HCT116 (cell line): ENCODE measurements at regions not wholly inside any gene's neighbourhood (a gene's known extent, or its start where the extent isn't known, plus 50 kb on each side); places are given as distances from the start of the nearest gene placed in this dataset.

ENCODE experiments used
- ATAC-seq: fragments of 200-7000 bp; cut with Tn5 transposase; 2 replicates; pipeline ENCODE4 v1.9.1; 2020; ENCODE audit warnings: mild to moderate bottlenecking, moderate library complexity
- BruUV-seq: library from RNA; stranded (reverse); fragments of 400-500 nt; replicated peaks from 2 replicates; lab custom pipeline; 2021; lab: Mats Ljungman, UMichigan
- CTCF ChIA-PET: fragments of 300-600 bp; sonication (Branson Sonifier 250); formaldehyde crosslinking; loops from one replicate; lab custom pipeline; 2021; ENCODE audit warnings: antibody characterized with exemption; lab: Charles Lee
- POLR2A ChIA-PET: fragments of 300-600, 350-600 bp; sonication (Branson Sonifier 250); formaldehyde crosslinking; loops from one replicate; lab custom pipeline; 2021; ENCODE audit warnings: antibody characterized with exemption; lab: Charles Lee
- RAD21 ChIA-PET, 2 experiments: fragments of 300-600 bp; sonication (Branson Sonifier 250); formaldehyde crosslinking; loops; one replicate each; lab custom pipeline; 2023; ENCODE audit warnings: low total read pairs in 2 of 2; ENCODE audit not compliant: uncharacterized antibody in 2 of 2, unreplicated experiment in 2 of 2, low non-redundant PET in 1 of 2; lab: Charles Lee
- DNase-seq: peaks from one replicate; pipeline ENCODE4 v3.0.0-alpha.2; 2010; ENCODE audit warnings: low read depth, low spot score
- H2AFZ ChIP-seq: fragments of 200-600 bp; shearing (Covaris generic), sonication (generic); 2 replicates; pipeline ENCODE4 v1.6.1; 2017; ENCODE audit warnings: low read depth, mixed run types, mixed read lengths, antibody characterized with exemption, low read length; ENCODE audit not compliant: poor library complexity, severe bottlenecking
- H3K27ac ChIP-seq: 2 replicates; pipeline ENCODE4 v1.5.1; 2012; ENCODE audit warnings: low read depth, low read length
- H3K27me3 ChIP-seq: fragments of 200-600 bp; sonication (generic); 2 replicates; pipeline ENCODE4 v1.6.1; 2016; ENCODE audit warnings: mixed run types, low read length, mixed read lengths; ENCODE audit not compliant: insufficient read depth
- H3K36me3 ChIP-seq, 2 experiments: fragments of 200-500 bp in 1 of 2; fragments of 200-600 bp in 1 of 2; sonication (Bioruptor generic) in 1 of 2; sonication (generic) in 1 of 2; 2 replicates each; pipeline versions ENCODE4 v1.5.1 to v1.6.1; 2014 to 2016; ENCODE audit warnings: low read length in 2 of 2, inconsistent platforms in 1 of 2, mixed read lengths in 1 of 2, mixed run types in 1 of 2; ENCODE audit not compliant: insufficient read depth in 2 of 2, control insufficient read depth in 1 of 2
- H3K4me1 ChIP-seq, 2 experiments: fragments of 200-600 bp in 1 of 2; sonication (generic) in 1 of 2; 2 replicates each; pipeline versions ENCODE4 v1.5.1 to v1.6.1; 2012 to 2017; ENCODE audit warnings: low read length in 2 of 2, inconsistent platforms in 1 of 2, mild to moderate bottlenecking in 1 of 2, mixed read lengths in 1 of 2, mixed run types in 1 of 2, moderate library complexity in 1 of 2; ENCODE audit not compliant: insufficient read depth in 2 of 2, control insufficient read depth in 1 of 2
- H3K4me2 ChIP-seq: fragments of 200-600 bp; sonication (generic); 2 replicates; pipeline ENCODE4 v1.6.1; 2017; ENCODE audit warnings: mixed run types, low read length, mixed read lengths
- H3K4me3 ChIP-seq, 2 experiments: fragments of 200-600 bp in 1 of 2; sonication (generic) in 1 of 2; replicated peaks in 1 of 2; 2 replicates each; pipeline ENCODE4 v1.5.1; 2011 to 2016; ENCODE audit warnings: low read length in 2 of 2, control low read depth in 1 of 2, low read depth in 1 of 2, mild to moderate bottlenecking in 1 of 2, mixed read lengths in 1 of 2, mixed run types in 1 of 2
- H3K79me2 ChIP-seq: fragments of 200-600 bp; sonication (generic); 2 replicates; pipeline ENCODE4 v1.6.1; 2017; ENCODE audit warnings: mild to moderate bottlenecking, mixed run types, low read length, moderate library complexity, mixed read lengths; ENCODE audit not compliant: insufficient read depth
- H3K9ac ChIP-seq: fragments of 200-600 bp; sonication (generic); 2 replicates; pipeline ENCODE4 v1.6.1; 2016; ENCODE audit warnings: low read length, mixed read lengths
- H3K9me2 ChIP-seq: fragments of 200-600 bp; sonication (generic), shearing (Covaris generic); 2 replicates; pipeline ENCODE4 v1.6.1; 2017; ENCODE audit warnings: mixed run types, mild to moderate bottlenecking, moderate library complexity; ENCODE audit not compliant: insufficient read depth
- H3K9me3 ChIP-seq, 2 experiments: fragments of 200-500 bp in 1 of 2; fragments of 200-600 bp in 1 of 2; sonication (Bioruptor generic) in 1 of 2; sonication (generic) in 1 of 2; 2 replicates each; pipeline ENCODE4 v1.6.1; 2014 to 2017; ENCODE audit warnings: low read length in 2 of 2, mixed read lengths in 2 of 2, inconsistent platforms in 1 of 2, low read depth in 1 of 2, mild to moderate bottlenecking in 1 of 2, mixed run types in 1 of 2, moderate library complexity in 1 of 2; ENCODE audit not compliant: control insufficient read depth in 1 of 2, insufficient read depth in 1 of 2
- H4K20me1 ChIP-seq: fragments of 200-600 bp; sonication (generic), shearing (Covaris generic); 2 replicates; pipeline ENCODE4 v1.6.1; 2017; ENCODE audit warnings: mixed run types, mild to moderate bottlenecking, moderate library complexity; ENCODE audit not compliant: insufficient read depth
- CEBPB ChIP-seq: IDR thresholded peaks from 2 replicates; pipeline ENCODE4 v1.6.1; 2012; ENCODE audit warnings: low read depth
- EGR1 ChIP-seq: IDR thresholded peaks from 2 replicates; pipeline ENCODE4 v1.6.1; 2012; ENCODE audit warnings: low read depth
- EZH2 ChIP-seq: fragments of 200-600 bp; sonication (generic); IDR thresholded peaks from 2 replicates; pipeline ENCODE4 v1.6.1; 2017; ENCODE audit warnings: antibody characterized with exemption, mixed run types
- JUND ChIP-seq: IDR thresholded peaks from 2 replicates; pipeline ENCODE4 v1.6.1; 2012
- POLR2A ChIP-seq: IDR thresholded peaks from 2 replicates; pipeline ENCODE4 v1.7.0; 2011; ENCODE audit warnings: borderline replicate concordance; ENCODE audit not compliant: insufficient read depth, insufficient read length; ENCODE audit errors: extremely low read depth
- POLR2AphosphoS5 ChIP-seq: IDR thresholded peaks from 2 replicates; pipeline ENCODE4 v1.6.1; 2011; ENCODE audit warnings: mild to moderate bottlenecking, low read depth, low read length, moderate library complexity
- SIN3A ChIP-seq: IDR thresholded peaks from 2 replicates; pipeline ENCODE4 v1.6.1; 2012; ENCODE audit warnings: low read depth
- SP1 ChIP-seq: IDR thresholded peaks from 2 replicates; pipeline ENCODE4 v1.6.1; 2012; ENCODE audit warnings: low read depth
- ZFX ChIP-seq: fragments of 450-650 bp; IDR thresholded peaks from 2 replicates; pipeline ENCODE4 v1.6.1; 2017
- intact Hi-C: fragments of 100-400 bp; cut with micrococcal nuclease; formaldehyde crosslinking; loops from 2 replicates; pipeline ENCODE4 v1.10.0; 2022
- TF ChIP-seq, protein P1 (sequence below): IDR thresholded peaks from 2 replicates; pipeline ENCODE4 v1.6.1; 2011; ENCODE audit warnings: mild to moderate bottlenecking, low read length, moderate library complexity; ENCODE audit not compliant: insufficient replicate concordance; ENCODE audit errors: extremely low read depth
- TF ChIP-seq, protein P2 (sequence below): IDR thresholded peaks from 2 replicates; pipeline ENCODE4 v1.6.1; 2012

DNA sequence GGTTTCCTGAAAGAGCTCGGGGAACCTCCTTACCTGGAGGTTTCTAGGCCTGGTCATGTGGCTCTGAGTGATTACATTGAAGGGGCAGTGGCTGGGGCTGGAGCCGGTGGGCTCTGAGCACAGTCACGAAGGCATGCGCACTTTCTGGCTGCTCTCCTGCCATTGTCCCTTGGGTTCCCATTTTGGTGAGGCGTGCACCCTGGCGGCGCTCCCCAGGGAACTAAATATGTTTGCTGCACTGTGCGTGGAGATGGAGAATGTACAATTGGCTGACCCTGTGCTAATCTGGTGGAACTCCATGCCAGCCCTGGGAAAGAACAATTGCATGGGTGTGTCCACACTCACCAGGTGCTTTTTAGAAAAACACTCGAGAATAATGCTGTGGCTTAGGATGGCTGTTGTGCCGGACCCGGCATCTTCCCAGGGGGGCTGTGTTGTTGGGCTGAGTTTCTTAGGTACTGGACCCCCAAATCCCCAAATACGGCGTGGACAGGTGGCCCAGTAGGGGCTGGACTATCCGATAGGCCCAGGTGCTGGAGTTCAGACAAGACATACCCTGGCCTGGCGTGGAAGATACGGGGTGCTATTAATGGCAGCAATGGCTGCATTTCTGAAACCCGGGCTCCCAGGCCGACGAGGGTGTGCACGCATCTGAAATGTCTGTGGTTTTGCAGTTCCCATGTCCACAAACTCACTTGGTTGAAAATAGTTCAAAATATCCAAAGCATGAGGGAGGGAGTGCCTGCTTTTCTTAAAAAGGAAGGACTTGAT is 230.5 kb downstream of the SEC14L1 start:
- no peaks in the 10 kb centered on the region; a peak in 1 of 4 replicates for H3K36me3 ChIP-seq
- intact Hi-C loops, result no loop called here
- no peak overlapping the region for H3K4me2 ChIP-seq
- peaks cover 8 to 57% of the 10 kb centered on the region in 2 experiments for H3K4me1 ChIP-seq
- H3K27me3 ChIP-seq, result no peaks in the 10 kb centered on the region
- no peaks in the 10 kb centered on the region for H3K9me3 ChIP-seq
- no peak overlapping the region for H2AFZ ChIP-seq
- no peak overlapping the region for H3K27ac ChIP-seq
- H3K9ac ChIP-seq, result no peak overlapping the region
- DNase-seq (no peak), ATAC-seq (no peak)
- RAD21 ChIA-PET, result no interaction called here
- CTCF ChIA-PET, result no interaction called here
- POLR2A ChIA-PET, result no interaction called here
- H3K9me2 ChIP-seq, result no peaks in the 10 kb centered on the region
- H3K79me2 ChIP-seq, result peaks cover 93% of the 10 kb centered on the region
- peaks cover 6% of the 10 kb centered on the region; the same call in 1 of the 2 replicates for H4K20me1 ChIP-seq
- TF ChIP-seq, protein P1, sequence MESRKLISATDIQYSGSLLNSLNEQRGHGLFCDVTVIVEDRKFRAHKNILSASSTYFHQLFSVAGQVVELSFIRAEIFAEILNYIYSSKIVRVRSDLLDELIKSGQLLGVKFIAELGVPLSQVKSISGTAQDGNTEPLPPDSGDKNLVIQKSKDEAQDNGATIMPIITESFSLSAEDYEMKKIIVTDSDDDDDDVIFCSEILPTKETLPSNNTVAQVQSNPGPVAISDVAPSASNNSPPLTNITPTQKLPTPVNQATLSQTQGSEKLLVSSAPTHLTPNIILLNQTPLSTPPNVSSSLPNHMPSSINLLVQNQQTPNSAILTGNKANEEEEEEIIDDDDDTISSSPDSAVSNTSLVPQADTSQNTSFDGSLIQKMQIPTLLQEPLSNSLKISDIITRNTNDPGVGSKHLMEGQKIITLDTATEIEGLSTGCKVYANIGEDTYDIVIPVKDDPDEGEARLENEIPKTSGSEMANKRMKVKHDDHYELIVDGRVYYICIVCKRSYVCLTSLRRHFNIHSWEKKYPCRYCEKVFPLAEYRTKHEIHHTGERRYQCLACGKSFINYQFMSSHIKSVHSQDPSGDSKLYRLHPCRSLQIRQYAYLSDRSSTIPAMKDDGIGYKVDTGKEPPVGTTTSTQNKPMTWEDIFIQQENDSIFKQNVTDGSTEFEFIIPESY, result no peak
- TF ChIP-seq POLR2A (no peak), SP1 (no peak), EZH2 (no peak), EGR1 (no peak), CEBPB (no peak), SIN3A (no peak), POLR2AphosphoS5 (no peak), ZFX (no peak), JUND (no peak)
- TF ChIP-seq, protein P2, sequence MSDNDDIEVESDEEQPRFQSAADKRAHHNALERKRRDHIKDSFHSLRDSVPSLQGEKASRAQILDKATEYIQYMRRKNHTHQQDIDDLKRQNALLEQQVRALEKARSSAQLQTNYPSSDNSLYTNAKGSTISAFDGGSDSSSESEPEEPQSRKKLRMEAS, result no peak
- BruUV-seq, result no TSS peak
- H3K4me3 ChIP-seq, result no peak overlapping the region
